ENCODE measurements at regions not wholly inside any gene's neighbourhood (a gene's known extent, or its start where the extent isn't known, plus 50 kb on each side); places are given as distances from the start of the nearest gene placed in this dataset.

DNA sequence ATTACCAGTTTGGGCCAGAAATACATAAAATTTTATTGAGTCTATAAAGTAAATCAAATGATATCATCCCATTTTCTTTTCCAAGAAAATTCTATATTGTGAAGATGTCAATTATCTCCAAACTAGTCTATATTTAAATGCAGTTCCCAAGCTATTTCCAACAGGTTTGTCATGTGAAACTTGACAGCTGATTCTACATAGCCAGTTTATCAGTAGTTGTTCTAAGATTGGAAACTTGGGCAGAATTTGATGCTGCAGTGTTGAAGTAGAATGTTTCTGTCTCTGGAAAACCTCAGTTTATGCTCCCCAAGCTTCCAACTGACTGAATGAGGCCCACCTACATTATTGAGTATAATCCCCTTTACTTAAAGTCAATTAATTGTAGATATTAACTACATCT is 994.1 kb downstream of the PCDH7 start:
- no peak overlapping the region for H3K4me2 ChIP-seq (ENCODE audit: low read length)
- TF ChIP-seq EZH2 (IDR thresholded peaks at IDR 0.05; ENCODE audit: borderline replicate concordance, low read length) = no peak
- TF ChIP-seq, protein P1, sequence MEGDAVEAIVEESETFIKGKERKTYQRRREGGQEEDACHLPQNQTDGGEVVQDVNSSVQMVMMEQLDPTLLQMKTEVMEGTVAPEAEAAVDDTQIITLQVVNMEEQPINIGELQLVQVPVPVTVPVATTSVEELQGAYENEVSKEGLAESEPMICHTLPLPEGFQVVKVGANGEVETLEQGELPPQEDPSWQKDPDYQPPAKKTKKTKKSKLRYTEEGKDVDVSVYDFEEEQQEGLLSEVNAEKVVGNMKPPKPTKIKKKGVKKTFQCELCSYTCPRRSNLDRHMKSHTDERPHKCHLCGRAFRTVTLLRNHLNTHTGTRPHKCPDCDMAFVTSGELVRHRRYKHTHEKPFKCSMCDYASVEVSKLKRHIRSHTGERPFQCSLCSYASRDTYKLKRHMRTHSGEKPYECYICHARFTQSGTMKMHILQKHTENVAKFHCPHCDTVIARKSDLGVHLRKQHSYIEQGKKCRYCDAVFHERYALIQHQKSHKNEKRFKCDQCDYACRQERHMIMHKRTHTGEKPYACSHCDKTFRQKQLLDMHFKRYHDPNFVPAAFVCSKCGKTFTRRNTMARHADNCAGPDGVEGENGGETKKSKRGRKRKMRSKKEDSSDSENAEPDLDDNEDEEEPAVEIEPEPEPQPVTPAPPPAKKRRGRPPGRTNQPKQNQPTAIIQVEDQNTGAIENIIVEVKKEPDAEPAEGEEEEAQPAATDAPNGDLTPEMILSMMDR (IDR thresholded peaks at IDR 0.05; ENCODE audit: low read length) = no peak
- H2AFZ ChIP-seq (ENCODE audit: low read length) = no peak overlapping the region
- H3K4me3 ChIP-seq (ENCODE audit: low read depth, low read length, poor library complexity, severe bottlenecking) = no peak overlapping the region
- H3K4me1 ChIP-seq (ENCODE audit: insufficient read depth, low read length, severe bottlenecking) = no peaks in the 10 kb centered on the region
- H4K20me1 ChIP-seq (ENCODE audit: insufficient read depth, low read length) = no peaks in the 10 kb centered on the region
- H3F3A ChIP-seq (ENCODE audit: insufficient read depth, low read length) = no peaks in the 10 kb centered on the region
- no peaks in the 10 kb centered on the region for H3K27me3 ChIP-seq (ENCODE audit: insufficient read depth, low read length)
- no peaks in the 10 kb centered on the region for H3K79me2 ChIP-seq (ENCODE audit: insufficient read depth, low read length)
- H3K9me3 ChIP-seq (ENCODE audit: low read length) = no peaks in the 10 kb centered on the region
- H3K27ac ChIP-seq (ENCODE audit: low read depth, low read length, poor library complexity, severe bottlenecking) = no peak overlapping the region
- no peaks in the 10 kb centered on the region for H3K36me3 ChIP-seq (ENCODE audit: insufficient read depth, low read length)
- H3K9me2 ChIP-seq (ENCODE audit: low read depth, low read length) = no peaks in the 10 kb centered on the region
- H3K9ac ChIP-seq (ENCODE audit: low read length) = no peak overlapping the region

DNA sequence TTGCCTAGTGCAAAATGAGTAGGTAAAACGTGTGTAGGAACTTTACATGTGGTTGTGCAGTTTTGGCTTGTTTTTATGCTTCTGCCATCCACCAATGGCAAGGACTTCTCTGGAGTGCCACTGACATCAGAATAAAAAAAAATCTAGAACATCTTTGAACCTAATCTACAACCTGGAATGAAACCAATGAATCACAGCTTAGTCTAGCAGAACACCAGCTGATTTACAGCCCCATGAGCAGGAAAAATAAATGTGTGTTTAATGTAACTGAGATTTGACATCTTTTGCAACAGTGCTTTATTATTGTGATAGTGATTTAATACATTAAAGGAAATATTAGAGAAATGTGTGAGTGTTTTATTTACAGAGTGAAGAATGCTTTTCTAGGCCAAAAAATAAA is 995.1 kb downstream of the PCDH7 start:
- no peaks in the 10 kb centered on the region for H3K79me2 ChIP-seq (ENCODE audit: insufficient read depth, low read length)
- H3K36me3 ChIP-seq (ENCODE audit: insufficient read depth, low read length) = no peaks in the 10 kb centered on the region
- no peaks in the 10 kb centered on the region for H3F3A ChIP-seq (ENCODE audit: insufficient read depth, low read length)
- no peak overlapping the region for H3K4me2 ChIP-seq (ENCODE audit: low read length)
- TF ChIP-seq, protein P1 (IDR thresholded peaks at IDR 0.05; ENCODE audit: low read length) = no peak
- no peak for TF ChIP-seq EZH2 (IDR thresholded peaks at IDR 0.05; ENCODE audit: borderline replicate concordance, low read length)
- no peaks in the 10 kb centered on the region for H3K9me3 ChIP-seq (ENCODE audit: low read length)
- H3K9ac ChIP-seq (ENCODE audit: low read length) = no peak overlapping the region
- no peaks in the 10 kb centered on the region for H3K27me3 ChIP-seq (ENCODE audit: insufficient read depth, low read length)
- H3K4me1 ChIP-seq (ENCODE audit: insufficient read depth, low read length, severe bottlenecking) = no peaks in the 10 kb centered on the region
- no peak overlapping the region for H3K4me3 ChIP-seq (ENCODE audit: low read depth, low read length, poor library complexity, severe bottlenecking)
- H3K9me2 ChIP-seq (ENCODE audit: low read depth, low read length) = no peaks in the 10 kb centered on the region
- no peak overlapping the region for H3K27ac ChIP-seq (ENCODE audit: low read depth, low read length, poor library complexity, severe bottlenecking)
- no peaks in the 10 kb centered on the region for H4K20me1 ChIP-seq (ENCODE audit: insufficient read depth, low read length)
- H2AFZ ChIP-seq (ENCODE audit: low read length) = no peak overlapping the region

DNA sequence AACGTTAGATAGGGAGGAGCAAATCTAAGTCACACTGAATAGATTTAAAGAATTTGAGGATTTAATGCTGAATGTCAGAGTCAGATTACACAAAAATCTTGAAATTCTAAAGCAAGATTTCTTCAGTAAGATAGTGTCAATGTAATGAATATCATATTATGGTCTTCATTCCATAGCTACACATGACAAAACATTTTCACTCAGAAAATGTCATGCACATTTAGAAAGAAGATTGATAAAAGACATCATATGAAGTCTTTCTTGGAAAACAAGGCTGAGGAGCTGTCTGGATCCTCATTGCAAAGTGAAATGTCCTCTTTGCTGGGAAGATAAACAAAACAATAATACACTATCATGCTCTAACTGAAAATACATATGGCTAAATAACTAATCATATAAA is 1006.9 kb downstream of the PCDH7 start:
- Histone ChIP-seq H3K9me3 (ENCODE audit: low read length) (no peaks in the 10 kb centered on the region), H3K27ac (ENCODE audit: low read depth, low read length, poor library complexity, severe bottlenecking) (no peak overlapping the region), H2AFZ (ENCODE audit: low read length) (no peak overlapping the region), H4K20me1 (ENCODE audit: insufficient read depth, low read length) (no peaks in the 10 kb centered on the region), H3K4me2 (ENCODE audit: low read length) (no peak overlapping the region), H3K9ac (ENCODE audit: low read length) (no peak overlapping the region), H3K27me3 (ENCODE audit: insufficient read depth, low read length) (no peaks in the 10 kb centered on the region), H3K36me3 (ENCODE audit: insufficient read depth, low read length) (no peaks in the 10 kb centered on the region), H3F3A (ENCODE audit: insufficient read depth, low read length) (no peaks in the 10 kb centered on the region), H3K4me1 (ENCODE audit: insufficient read depth, low read length, severe bottlenecking) (no peaks in the 10 kb centered on the region), H3K79me2 (ENCODE audit: insufficient read depth, low read length) (no peaks in the 10 kb centered on the region), H3K9me2 (ENCODE audit: low read depth, low read length) (no peaks in the 10 kb centered on the region), H3K4me3 (ENCODE audit: low read depth, low read length, poor library complexity, severe bottlenecking) (no peak overlapping the region)
- TF ChIP-seq EZH2 (IDR thresholded peaks at IDR 0.05; ENCODE audit: borderline replicate concordance, low read length) = no peak
- TF ChIP-seq, protein P1 (IDR thresholded peaks at IDR 0.05; ENCODE audit: low read length) = no peak

All from OCI-LY1 (cell line).